Glomerular visceral epithelial cell (primary cell): ENCODE measurements at regions not wholly inside any gene's neighbourhood (a gene's known extent, or its start where the extent isn't known, plus 50 kb on each side); places are given as distances from the start of the nearest gene placed in this dataset.

ENCODE experiments used
- DNase-seq: peaks from one replicate; pipeline ENCODE4 v3.0.0-alpha.2; 2016; ENCODE audit errors: extremely low spot score

DNA sequence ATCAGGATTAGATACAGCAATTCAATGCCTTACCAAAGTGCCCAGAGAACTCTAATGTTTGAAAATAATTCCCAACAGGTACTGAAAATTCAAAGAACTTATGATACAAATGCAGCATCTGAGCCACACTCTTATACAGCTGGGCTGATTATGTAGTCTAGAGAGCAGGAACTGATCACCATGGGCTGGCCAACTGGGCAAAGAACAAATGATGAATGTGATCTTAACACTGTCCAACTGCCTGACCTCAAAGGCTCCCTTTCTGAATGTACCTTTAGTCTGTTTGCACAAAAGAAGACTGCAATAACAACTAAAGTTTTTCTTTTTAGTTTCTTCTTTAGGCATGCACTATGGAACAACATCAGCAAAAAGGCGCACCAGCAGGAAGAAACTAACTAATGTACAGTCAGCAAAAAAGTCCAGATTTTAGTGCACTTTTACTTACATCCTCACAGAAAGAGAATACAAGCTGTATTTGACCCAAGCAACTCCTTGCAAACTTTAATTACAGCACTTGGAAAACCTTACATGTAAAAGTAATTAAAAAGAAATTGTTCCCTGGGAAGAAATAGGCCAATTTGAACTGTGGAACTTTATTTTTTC lies 1095.1 kb downstream of the IGSF11 start:
- DNase-seq: no peak

- DNase-seq: no peak
These were observed 1093.6 kb downstream of the IGSF11 start for GRCh38 chr3:117941015-117941414.

- DNase-seq: no peak
These were observed 1092.9 kb downstream of the IGSF11 start for GRCh38 chr3:117941756-117942155.

DNA sequence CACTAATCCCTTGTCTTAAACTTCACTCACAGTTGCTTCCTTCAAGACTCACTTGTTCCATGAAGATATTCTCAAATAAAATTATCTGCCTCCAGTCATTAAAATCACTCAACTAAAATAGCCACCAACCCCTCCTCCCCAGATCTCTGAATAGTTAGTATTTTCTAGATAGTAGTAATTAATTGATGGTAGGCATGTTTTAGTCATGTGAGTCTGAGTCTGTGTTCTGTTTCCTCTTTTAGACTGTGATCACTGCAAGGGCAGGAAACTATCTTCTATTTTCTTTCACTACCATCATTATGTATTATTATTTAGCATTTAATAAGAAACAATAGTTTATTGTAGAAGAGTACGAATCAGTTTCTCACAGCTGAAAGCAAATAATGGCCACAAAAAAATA lies 1080.5 kb downstream of the IGSF11 start:
- DNase-seq: no peak

GRCh38 chr3:117955196-117955595 lies 1079.5 kb downstream of the IGSF11 start:
- DNase-seq: no peak

DNA sequence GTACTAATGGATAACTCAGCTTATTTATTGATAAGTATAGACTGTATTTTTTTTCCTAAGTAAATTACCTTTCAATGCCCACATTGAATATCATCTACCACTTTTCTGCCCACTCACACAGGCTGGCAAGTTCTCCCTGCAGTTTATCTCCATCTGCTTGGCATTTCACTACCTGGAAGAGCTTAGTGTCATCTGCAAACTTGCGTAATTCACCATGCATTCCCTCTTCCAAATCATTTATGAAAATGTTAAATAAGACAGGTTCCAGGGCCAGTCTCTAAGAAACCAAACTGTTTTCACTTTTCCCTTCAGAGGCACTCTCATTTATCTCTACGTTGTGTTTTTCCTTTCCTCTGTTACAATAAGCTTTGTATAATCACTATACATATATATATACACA lies 1076.6 kb downstream of the IGSF11 start:
- DNase-seq: no peak

- DNase-seq: no peak
These were observed 1071.9 kb downstream of the IGSF11 start for GRCh38 chr3:117962750-117963149.

GRCh38 chr3:117963858-117964257 lies 1070.8 kb downstream of the IGSF11 start:
- no peak for DNase-seq

DNA sequence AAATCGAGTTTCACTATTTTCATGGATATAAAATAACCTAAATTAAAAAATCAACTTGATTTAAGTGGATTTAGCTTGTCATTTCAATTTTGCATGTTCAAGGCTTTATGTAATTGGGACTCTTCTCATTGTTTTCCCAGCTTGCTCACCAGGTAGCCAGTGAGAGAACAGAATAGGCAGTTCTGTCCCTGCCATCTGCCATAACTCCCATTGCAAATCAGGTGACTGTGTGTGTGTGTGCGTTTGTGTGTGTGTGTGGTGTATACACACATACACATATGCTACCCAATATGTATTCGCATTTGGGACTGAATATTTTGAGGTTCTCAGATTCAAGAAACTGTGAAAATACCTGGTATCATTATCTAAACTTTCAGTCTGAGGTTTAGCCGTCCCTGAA lies 1069.8 kb downstream of the IGSF11 start:
- DNase-seq: no peak

- DNase-seq: no peak
These were observed 1057.0 kb downstream of the IGSF11 start for GRCh38 chr3:117977504-117978228.

DNA sequence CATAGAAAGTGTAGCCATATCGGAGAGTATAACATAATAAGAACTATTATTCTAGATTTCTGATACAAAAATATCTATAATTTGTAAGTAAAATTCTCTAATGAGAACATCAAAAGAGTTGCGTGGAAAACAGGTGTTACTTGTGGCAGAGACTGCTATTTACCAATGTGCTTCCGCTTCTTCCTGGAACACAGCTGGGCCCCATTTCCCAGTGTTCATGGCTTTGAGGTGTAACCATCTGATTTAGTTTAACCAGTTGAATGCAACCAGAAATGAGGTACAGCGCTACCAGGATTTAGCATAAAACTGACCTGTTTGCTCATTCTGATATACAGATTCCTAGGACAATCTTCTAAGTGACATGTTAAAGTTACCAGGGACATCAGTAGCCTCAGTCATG lies 1055.2 kb downstream of the IGSF11 start:
- DNase-seq: no peak

DNA sequence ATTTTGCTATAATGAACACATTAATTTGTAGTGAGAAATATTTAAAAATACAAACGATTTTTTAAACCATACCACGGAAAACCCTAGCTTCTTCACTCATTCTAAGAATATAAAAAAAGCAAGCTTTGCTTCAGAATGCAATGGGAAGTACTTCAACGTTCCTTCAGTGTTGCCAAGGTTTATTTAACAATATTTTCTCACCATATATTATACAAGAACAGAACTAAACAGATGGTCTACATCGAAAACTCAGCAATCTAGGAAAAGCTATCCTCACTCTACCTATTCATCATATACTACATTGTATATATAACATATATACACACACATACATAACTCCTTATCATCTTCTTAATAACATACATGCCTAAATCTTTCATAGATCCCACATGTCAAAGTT lies 1047.4 kb downstream of the IGSF11 start:
- no peak for DNase-seq

- DNase-seq: no peak
These were observed 1044.7 kb downstream of the IGSF11 start for GRCh38 chr3:117989982-117990381.

- DNase-seq: no peak
These were observed 1044.0 kb downstream of the IGSF11 start for GRCh38 chr3:117990627-117991026.

DNA sequence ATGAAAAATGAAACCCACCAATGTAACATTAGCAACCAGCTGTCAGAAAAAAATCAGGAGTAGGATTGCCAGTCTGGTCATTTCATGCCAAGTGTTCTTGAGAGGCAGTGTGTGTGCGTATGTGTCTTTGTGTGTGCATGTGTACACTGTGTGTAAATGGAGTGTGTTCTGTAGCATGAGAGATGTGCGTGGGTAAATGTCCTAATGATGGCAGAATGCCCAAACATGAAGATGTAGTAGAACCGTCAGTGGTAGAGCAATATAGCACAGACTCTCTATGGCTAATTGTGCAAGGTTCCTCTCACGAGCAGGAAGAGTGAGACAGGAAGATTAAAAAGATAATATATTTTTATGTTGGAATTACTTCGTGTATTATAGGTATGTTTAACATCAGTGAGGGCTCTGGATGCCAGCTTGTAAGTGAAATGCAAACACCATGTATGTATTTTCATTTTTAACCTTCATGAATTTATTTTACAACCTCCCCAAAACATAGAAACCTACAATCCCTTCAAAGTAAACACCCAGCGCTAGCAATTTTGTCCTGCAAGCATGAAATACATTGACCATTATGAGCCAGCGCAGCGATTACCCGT lies 1038.7 kb downstream of the IGSF11 start:
- no peak for DNase-seq

- peak; percentile 77 for DNase-seq
These were observed 1037.2 kb downstream of the IGSF11 start for GRCh38 chr3:117997201-117998049.

DNA sequence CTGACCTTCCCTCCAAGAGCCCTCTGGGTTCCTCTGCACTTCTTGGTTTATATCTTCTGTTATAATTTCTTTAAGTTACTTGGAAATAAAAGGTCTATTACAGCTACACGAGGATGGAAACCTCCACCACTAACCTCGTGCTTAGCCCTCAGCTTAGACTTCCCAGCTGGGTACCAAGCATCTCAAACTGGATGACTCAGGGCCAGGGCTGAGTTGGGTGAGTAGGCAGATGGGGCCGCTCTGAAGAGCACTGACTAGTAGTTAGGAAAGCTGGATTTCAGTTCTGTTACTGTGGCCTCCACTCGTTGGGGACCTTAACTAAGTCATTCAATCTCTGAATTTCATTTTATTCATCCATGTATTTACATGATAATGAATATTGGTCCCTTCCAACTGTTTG lies 1036.6 kb downstream of the IGSF11 start:
- DNase-seq: no peak

DNA sequence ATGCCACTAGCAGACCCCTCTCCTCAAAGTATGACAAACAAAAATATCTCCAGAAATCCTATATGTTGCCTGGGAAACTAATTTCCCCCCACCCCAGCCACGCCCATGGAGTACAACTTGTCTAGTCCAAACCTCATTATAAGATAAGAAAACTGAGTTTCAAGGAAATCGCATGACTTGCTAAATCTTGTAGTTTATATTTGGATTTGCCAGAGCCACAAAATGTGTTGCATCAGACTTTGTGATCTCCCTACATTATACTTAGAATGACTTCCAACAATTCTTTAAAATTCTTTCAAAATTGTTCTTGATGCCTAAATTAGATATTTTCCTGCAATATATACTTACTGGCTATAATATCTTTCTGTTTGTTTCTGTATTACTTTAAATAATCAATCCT lies 1034.4 kb downstream of the IGSF11 start:
- no peak for DNase-seq

- no peak for DNase-seq
These were observed 1033.3 kb downstream of the IGSF11 start for GRCh38 chr3:118001380-118001779.

DNA sequence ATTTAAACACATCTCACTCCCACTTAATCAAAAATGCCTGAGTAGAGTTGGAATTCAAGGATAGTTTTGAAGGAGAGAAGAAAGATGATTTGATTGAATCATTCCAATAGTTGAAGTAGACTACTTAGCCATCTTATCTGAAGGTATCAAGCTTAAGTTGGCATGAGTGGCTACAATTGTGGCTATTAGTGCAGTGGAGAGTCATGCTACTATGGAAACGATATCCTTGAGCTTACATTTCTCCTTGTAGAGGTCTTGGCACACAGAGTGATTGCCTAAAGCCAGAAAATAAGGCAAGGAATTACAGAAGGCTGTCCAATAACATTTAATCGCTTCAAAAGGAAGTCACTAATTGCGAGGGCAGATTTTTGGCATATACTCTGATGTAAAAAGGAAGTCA lies 1022.7 kb downstream of the IGSF11 start:
- no peak for DNase-seq

GRCh38 chr3:118029049-118029448 lies 1005.6 kb downstream of the IGSF11 start:
- DNase-seq: no peak

GRCh38 chr3:118036215-118036614 lies 998.4 kb downstream of the IGSF11 start:
- no peak for DNase-seq
